ENCODE measurements at regions not wholly inside any gene's neighbourhood (a gene's known extent, or its start where the extent isn't known, plus 50 kb on each side); places are given as distances from the start of the nearest gene placed in this dataset.

DNA sequence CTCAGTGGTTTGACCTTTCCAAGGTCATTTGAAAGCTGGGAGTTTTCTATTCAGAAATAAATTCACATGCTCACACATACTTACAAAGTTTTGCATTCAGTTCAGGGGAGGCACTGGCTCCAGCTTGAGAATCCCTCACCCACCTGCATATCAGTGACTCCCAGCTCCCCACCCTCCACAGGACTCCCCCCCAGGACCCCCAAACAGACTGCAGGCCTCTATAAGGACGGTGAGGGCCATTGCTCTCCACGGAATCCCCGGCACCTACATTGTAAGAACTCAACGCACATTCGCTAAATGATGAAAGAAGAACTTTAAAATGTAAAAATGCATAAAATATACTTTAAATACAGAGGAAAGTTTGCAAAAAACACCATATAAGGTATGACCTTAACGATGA lies 97.2 kb upstream of the TEX51 start:
- no peak for DNase-seq (ENCODE audit: low spot score)
- TF ChIP-seq, protein P1, sequence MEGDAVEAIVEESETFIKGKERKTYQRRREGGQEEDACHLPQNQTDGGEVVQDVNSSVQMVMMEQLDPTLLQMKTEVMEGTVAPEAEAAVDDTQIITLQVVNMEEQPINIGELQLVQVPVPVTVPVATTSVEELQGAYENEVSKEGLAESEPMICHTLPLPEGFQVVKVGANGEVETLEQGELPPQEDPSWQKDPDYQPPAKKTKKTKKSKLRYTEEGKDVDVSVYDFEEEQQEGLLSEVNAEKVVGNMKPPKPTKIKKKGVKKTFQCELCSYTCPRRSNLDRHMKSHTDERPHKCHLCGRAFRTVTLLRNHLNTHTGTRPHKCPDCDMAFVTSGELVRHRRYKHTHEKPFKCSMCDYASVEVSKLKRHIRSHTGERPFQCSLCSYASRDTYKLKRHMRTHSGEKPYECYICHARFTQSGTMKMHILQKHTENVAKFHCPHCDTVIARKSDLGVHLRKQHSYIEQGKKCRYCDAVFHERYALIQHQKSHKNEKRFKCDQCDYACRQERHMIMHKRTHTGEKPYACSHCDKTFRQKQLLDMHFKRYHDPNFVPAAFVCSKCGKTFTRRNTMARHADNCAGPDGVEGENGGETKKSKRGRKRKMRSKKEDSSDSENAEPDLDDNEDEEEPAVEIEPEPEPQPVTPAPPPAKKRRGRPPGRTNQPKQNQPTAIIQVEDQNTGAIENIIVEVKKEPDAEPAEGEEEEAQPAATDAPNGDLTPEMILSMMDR (IDR thresholded peaks at IDR 0.05) = no peak
- no peak for TF ChIP-seq EZH2phosphoT487 (IDR thresholded peaks at IDR 0.05)
- TF ChIP-seq EZH2 (IDR thresholded peaks at IDR 0.05) = no peak
- no peaks in the 10 kb centered on the region for H3K36me3 Mint-ChIP-seq

DNA sequence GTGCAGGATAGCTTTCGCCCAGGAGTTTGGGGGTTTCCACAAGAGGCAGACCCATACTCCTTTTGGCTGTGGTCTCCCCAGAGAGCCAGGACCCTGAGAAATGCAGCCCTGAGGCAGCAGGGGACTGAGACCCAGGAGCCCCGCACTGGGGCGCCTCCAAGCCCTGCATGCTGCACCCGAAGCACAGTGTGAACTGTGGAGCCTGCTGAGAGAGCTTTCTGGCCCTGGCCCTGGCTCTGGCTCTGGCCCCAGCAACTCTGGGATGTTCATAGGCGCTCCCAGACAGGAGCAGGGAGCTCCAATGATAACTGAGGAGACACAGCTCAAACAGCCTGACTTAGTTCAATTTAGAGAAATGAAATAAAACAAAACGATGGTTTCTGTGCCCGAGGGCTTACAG lies 96.4 kb upstream of the TEX51 start:
- H2AFZ ChIP-seq (replicated peaks) = peak overlapping the region; percentile 26
- no peaks in the 10 kb centered on the region for H3F3A ChIP-seq (ENCODE audit: low read depth)

More for the DNA sequence above, 97.2 kb upstream of the TEX51 start:
- Histone ChIP-seq H2AFZ (replicated peaks) (no peak overlapping the region), H3K9me3 (ENCODE audit: low read depth) (no peaks in the 10 kb centered on the region), H3K4me2 (no peak overlapping the region), H3K27ac (no peak overlapping the region), H3K27me3 (no peaks in the 10 kb centered on the region), H3K79me2 (ENCODE audit: low read depth) (no peaks in the 10 kb centered on the region), H3K9ac (no peak overlapping the region), H3K4me3 (no peak overlapping the region), H4K20me1 (ENCODE audit: low read depth) (no peaks in the 10 kb centered on the region), H3F3A (ENCODE audit: low read depth) (no peaks in the 10 kb centered on the region), H3K4me1 (peaks cover 14% of the 10 kb centered on the region), H3K36me3 (no peaks in the 10 kb centered on the region)
- Mint-ChIP-seq H3K4me1 (no peaks in the 10 kb centered on the region), H3K9me3 (peaks cover 3% of the 10 kb centered on the region), H3K4me3 (no peak overlapping the region), H3K27ac (no peak overlapping the region), H3K27me3 (ENCODE audit: insufficient read depth, low read depth) (peaks cover 4% of the 10 kb centered on the region)

DNA sequence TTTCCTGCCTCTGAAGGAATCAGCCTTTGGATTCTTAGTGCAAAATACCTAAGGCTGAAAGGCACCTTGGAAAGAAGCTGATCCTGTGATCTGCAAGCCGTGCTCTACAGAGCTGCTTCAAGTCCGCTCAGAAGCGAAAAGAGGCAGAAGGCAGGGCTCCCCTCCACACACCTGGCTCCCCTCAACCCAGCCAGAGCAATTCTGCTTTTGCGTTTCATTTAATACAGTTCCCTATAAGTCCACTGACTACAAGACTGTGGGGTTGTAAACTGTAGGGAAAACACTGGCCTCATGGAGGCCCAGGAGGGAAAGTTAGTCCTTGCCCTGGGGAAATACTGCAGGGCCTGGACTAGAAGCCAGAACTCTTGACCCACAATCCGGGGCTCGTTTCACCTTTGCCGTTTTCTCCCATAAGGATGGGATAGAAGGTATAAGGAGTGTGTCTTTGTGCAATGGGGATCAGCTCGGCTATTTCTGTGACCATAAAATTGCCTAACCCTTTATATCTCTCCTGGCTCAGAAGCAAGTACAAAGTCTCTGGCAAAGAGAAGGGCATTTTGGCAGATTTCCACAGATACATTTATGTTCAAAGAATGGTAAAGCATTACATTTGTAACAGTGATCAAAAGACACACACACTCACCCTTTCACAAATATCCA lies 95.8 kb upstream of the TEX51 start:
- TF ChIP-seq EZH2phosphoT487 (IDR thresholded peaks at IDR 0.05) (no peak), EZH2 (IDR thresholded peaks at IDR 0.05) (no peak)
- TF ChIP-seq, protein P1 (IDR thresholded peaks at IDR 0.05) = no peak
- Histone ChIP-seq H3K79me2 (ENCODE audit: low read depth) (no peaks in the 10 kb centered on the region), H3K9ac (no peak overlapping the region), H3K4me1 (peaks cover 14% of the 10 kb centered on the region), H3F3A (ENCODE audit: low read depth) (no peaks in the 10 kb centered on the region), H2AFZ (replicated peaks) (peak overlapping the region; percentile 26), H3K36me3 (no peaks in the 10 kb centered on the region), H3K9me3 (ENCODE audit: low read depth) (no peaks in the 10 kb centered on the region), H3K4me3 (no peak overlapping the region), H4K20me1 (ENCODE audit: low read depth) (no peaks in the 10 kb centered on the region), H3K4me2 (no peak overlapping the region), H3K27me3 (no peaks in the 10 kb centered on the region), H3K27ac (no peak overlapping the region)
- no peaks in the 10 kb centered on the region for H3K36me3 Mint-ChIP-seq
- no peak overlapping the region for H3K27ac Mint-ChIP-seq
- H3K9me3 Mint-ChIP-seq = peaks cover under 1% of the 10 kb centered on the region
- H3K27me3 Mint-ChIP-seq (ENCODE audit: insufficient read depth, low read depth) = peaks cover 4% of the 10 kb centered on the region
- H3K4me3 Mint-ChIP-seq = no peak overlapping the region
- DNase-seq (ENCODE audit: low spot score) = no peak
- no peaks in the 10 kb centered on the region for H3K4me1 Mint-ChIP-seq

More for the DNA sequence above, 96.4 kb upstream of the TEX51 start:
- no peak for TF ChIP-seq EZH2phosphoT487 (IDR thresholded peaks at IDR 0.05)
- TF ChIP-seq, protein P1 (IDR thresholded peaks at IDR 0.05) = no peak
- TF ChIP-seq EZH2 (IDR thresholded peaks at IDR 0.05) = no peak
- no peaks in the 10 kb centered on the region for H4K20me1 ChIP-seq (ENCODE audit: low read depth)
- no peak for DNase-seq (ENCODE audit: low spot score)
- no peak overlapping the region for H3K4me3 Mint-ChIP-seq
- H3K36me3 ChIP-seq = no peaks in the 10 kb centered on the region
- H3K36me3 Mint-ChIP-seq = no peaks in the 10 kb centered on the region
- H3K27ac ChIP-seq = no peak overlapping the region
- no peak overlapping the region for H3K9ac ChIP-seq
- H3K79me2 ChIP-seq (ENCODE audit: low read depth) = no peaks in the 10 kb centered on the region
- peaks cover 4% of the 10 kb centered on the region for H3K27me3 Mint-ChIP-seq (ENCODE audit: insufficient read depth, low read depth)
- H3K27ac Mint-ChIP-seq = no peak overlapping the region
- peaks cover 14% of the 10 kb centered on the region for H3K4me1 ChIP-seq
- H3K4me2 ChIP-seq = no peak overlapping the region
- no peaks in the 10 kb centered on the region for H3K4me1 Mint-ChIP-seq
- H3K9me3 ChIP-seq (ENCODE audit: low read depth) = no peaks in the 10 kb centered on the region
- no peaks in the 10 kb centered on the region for H3K27me3 ChIP-seq
- H3K9me3 Mint-ChIP-seq = peaks cover 3% of the 10 kb centered on the region
- no peak overlapping the region for H3K4me3 ChIP-seq
